Putamen (tissue), 1 donor: ENCODE measurements at regions not wholly inside any gene's neighbourhood (a gene's known extent, or its start where the extent isn't known, plus 50 kb on each side); places are given as distances from the start of the nearest gene placed in this dataset.

ENCODE experiments used
- DNase-seq: peaks from one replicate; pipeline ENCODE4 v3.0.0-alpha.2; 2016; ENCODE audit warnings: low spot score

DNA sequence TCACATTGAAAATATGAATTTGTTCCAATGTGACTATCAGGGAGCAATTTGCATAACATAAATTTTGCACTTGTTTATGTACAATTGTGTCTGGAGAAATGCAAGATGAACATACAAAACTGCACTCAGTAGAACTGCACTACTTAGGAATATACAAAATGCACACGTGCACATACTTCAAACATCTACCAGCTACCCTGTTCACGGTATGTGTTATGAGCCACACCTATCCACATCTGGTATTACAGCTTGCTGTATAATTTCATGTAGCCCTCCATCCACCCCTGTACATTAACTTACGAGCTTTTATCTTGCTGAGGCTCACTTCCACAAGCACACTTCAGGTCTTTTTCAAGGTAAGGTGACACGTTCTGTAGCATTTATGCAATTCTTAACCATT is 373.5 kb upstream of the ZEB2 start:
- no peak for DNase-seq

DNA sequence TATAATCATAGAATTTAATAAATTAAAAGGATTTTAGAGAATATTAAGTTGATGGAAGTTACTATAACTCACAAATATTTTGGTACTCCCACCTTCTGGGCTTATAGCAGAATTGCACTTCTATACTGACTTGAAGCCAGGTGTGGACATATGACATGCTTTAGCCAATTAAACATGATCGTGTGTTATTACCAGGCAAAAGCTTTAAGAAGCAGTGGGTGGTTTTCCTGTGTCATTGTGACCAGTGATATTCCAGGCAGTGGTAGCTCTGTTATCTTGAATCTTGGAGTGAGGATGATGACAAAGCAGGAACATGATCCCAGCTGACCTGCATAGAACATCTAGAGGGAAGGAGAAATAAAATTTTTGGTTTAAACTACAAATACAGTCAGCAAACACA is 370.9 kb upstream of the ZEB2 start:
- no peak for DNase-seq

DNA sequence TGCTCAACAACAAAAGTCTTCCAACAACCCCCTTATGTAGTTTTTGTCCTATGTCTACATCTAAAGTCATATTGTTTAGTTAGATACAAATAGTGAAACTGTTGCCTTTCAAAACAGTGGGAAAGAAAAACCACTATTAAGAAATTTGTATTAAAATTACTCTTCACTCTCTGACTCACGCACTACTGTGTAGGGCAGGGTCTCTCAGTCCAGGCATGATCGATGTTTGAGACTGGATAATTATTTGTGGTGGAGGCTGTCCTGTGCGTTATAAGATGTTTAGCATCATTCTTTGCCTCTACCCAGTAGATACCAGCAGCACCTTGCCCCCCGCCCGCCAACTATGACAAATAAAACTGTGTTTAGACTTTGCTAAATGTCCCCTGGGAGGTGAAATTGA is 369.4 kb upstream of the ZEB2 start:
- no peak for DNase-seq

DNA sequence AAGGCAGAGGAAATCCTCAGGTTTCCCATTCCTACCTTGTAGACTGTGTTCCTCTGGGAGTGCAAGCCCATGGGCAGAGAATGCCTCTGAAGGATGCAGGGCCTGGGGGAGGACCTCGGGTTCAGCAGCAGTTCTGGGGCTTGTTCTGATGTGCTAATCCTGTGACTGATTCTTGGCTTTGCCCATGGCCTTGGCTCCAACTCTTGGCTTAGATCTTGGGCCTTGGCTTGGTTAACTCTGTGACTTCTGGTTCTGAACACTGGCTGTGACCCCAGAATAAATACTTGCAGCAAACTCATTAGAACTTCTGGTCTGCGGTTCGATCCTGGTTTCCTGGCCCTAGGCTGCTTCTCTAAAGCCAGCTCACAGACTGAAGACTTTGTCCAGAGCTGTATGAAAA is 366.9 kb upstream of the ZEB2 start:
- peak; percentile 22 for DNase-seq

DNA sequence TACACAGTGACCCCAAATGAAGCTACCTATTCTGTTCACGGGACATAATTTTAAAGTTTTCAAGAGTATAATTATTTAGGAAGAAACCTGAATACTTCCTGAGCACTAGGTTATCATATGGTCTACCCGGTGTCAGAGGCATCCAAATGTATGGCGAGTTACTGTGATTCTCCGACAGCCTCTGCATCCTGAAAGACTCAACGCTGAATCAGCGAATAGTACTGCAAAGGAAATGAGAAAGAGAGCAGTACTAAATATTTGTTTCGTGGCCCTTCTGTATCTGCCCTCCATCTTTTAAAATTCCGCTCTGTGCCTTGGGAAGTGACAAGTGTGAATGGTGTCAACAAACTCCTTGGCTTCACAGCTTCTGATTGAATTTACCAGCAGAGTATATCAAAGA is 358.0 kb upstream of the ZEB2 start:
- DNase-seq: no peak

DNA sequence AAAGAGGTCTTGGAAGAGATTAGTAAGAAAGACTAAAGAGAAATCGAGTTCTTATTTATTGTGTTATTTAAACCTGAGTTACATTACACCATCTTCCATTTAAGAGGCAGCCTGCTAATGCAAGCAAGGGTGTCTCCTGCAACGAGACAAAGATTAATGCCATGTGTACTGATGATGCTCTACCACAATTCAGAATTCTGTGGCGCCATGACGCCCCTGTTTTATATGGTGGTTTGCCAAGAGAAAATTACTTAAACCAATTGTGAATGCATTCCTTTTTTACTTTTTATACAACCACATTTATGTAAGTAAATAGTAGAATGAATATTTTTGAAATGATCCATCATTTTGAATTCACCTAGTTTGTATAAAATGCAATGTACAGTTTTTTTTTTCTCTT is 356.1 kb upstream of the ZEB2 start:
- DNase-seq: no peak

DNA sequence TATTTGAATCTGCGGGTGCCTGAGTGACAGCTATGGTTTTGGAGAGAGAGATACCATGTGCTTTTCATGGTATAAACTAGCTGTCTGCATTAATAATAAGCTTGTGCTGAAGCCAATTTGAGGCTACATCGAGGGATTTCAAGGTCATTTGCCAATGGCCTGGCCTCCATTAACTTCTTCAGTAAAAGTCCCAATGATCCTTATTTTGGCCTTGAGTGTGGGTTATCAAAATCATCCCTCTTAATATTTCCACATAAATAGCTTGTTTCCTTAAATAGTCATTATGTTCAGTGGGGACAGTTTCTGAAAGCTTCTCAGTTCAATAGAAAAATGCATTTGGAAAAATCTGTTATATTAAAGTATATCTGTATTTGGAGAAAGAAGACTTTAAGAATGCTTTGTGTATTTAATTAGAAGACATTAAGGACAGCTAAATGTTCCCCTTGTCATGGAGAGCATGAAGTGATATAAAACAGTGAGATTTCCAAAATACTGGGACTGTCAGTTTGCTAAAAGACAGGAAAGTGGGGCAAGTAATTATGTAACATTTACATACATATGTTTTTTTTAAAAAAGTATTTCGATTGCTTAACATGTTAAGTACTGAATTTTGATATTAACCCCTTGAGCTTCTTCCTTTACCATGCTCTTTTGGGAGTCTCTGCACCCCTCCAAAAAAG is 355.5 kb upstream of the ZEB2 start:
- DNase-seq: no peak

DNA sequence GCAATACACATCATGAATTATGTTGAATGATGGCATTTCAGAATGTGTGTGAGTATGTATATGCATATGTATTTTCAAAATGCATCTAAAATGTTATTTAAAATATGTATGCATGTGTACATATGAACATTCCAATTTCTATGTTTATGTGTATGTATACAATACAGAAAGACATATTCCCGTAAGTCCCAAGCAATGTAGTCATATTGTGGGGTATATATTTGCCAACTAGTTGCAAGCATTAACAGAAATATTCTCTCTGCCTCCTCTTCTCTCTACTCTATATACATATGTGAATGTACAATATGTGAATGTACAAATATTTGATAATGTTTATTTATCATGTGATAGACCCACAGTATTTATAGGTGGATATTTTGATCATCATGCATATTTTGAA is 345.8 kb upstream of the ZEB2 start:
- no peak for DNase-seq

DNA sequence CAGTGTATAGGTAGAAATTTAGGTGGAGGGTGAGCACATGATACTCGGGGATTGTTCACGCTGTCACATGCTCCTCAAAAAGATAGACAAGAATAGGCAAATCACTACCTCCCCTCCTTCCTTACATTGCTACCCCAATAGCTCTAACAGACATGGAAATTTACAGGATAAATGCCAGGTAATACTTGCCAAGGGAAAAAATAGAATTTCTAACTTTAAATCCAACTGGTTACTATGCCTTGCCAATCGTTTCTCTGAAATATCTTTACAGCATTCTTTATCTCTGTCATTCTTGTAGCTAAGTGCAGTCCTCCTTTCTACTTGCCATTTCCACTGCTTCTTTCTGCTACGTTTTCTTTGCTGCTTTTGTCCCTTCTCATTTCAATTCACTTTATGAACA is 339.8 kb upstream of the ZEB2 start:
- peak; percentile 9 for DNase-seq

DNA sequence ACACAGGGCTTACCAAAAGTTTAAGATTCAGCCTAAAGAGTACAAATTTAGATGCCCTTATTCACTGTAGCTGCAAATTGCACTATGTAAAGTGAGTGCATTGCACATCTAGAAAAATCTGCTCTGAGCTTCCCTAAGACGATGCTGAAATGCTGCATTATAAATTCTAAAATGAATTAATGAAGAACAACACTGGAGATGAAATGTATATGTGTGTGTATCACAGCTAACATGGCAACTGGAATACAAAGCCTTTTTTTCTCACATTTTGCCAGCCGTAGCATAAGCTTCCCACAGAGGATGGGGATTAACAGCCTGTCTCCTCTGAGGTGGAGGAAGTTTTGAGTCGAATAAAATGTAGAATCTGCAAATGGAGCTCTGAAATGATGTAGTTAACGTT is 338.3 kb upstream of the ZEB2 start:
- DNase-seq: peak; percentile 5

DNA sequence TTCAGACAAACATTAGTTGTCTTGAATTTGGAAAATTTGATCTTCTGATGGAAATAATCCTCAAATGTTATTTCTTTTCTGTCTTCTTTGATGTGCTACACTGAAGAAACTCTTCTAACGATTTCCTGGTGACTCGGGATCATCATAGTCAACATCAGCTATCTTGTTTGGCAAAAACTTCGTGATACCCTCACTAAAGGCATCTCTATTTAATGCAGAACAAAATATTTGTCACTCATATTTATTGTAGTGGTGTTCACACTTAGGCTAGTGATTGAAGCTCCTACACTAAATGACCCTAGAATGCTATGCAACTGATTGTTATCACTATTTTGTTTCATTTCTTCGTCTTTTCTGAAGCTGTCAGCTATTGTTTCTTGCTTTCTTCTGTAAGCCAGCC is 334.7 kb upstream of the ZEB2 start:
- DNase-seq: no peak

DNA sequence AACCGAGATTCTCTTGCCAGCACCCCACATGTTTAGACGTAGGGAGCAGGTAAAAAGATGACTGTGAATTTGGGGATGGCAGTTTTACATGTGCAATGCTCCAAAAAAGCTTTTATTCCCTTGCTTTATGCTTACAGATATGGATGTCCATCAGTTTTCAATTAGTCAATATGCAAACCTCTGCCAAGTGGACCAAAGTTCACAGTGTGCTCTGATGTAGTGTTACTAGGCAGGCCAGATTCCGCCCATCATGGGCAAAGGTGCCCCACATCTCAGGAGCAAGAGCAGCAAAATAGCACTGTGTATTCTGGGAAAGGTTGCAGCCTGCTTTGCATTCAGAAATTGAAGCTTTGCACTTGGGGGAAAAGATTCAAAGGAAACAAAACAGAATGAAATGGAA is 329.7 kb upstream of the ZEB2 start:
- no peak for DNase-seq

DNA sequence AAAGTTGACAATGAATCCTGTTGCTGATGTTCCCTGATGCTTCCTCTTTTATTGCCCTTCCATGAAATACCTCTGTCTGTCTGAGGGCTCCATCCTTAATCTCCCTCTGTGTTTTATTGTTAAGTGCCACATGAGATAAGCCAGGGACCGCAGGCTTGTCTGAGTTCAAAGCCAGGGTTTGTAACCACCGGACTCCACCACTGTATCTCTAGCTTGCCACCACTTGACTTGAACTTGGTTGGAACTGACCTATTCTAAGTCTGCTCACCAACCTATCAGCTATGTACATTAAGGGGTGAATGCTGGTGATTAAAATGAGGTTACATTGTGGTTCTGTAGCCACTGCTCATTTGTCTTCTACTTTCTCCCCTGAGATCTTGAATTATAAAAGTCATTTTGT is 328.5 kb upstream of the ZEB2 start:
- DNase-seq: no peak

DNA sequence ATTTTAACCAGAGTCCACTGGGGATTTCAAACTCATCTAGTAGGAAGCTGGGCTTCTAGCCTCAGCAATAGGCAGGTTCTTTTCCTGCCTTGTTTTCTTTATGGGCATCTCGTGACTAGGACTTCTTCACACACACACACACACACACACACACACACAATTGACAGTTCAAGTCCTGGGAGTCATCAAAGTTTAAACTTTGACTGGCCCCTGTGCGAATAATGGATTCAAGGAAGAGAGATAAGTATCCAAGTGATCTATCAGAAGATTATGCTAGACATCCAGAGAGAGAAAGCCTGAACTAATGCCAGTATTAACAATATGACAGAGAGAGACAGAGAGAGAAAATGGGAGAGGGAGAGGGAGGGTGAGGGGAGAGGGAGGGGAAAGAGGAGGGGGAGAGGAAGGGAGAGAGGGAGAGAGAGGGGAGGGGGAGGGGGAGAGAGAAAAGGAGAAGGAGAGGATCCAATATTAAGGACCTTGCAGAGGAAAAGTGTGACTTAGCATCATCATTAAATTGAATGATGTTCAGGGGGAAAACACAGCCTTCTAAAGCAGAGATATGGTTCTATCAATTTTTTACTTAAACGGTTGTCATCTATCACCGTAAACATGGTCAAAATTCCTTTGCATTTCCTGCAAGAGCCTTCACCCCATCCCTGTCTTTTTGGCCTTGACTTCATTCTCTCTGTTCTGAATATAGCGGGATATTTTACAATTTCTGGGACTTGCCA is 327.6 kb upstream of the ZEB2 start:
- no peak for DNase-seq

DNA sequence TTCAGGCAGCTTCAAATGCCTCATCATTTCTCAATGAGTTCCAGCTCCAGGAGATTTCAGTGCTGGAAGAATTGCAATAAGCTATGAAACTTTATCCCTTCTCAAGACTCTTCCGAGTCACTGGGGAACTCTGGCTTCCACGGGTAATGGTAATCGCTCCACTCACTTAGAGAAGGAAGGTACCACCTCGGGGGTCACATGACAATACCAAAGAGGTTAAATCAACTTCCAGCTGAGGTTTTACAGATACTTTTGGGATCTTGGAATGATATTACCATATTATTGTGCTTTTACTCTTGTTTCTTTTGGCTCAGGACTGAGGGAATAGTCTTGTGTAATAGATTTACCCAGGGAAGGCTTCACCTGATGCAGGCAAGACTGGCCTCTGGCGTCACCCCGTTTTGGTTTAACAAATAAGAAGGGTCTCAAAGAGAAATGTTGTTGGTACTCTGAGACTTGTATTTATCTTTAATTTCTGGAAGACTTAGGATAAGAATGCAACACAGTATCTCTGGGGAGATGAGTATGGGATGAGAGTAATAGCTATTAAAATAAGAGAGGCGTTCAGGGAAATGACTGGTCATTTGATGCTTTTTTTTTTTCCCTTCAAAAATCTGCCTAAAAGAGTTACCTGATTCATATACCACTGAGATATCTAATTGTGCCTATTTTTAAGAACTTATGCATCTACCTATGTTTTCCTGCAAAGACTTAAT is 316.9 kb upstream of the ZEB2 start:
- DNase-seq: no peak

DNA sequence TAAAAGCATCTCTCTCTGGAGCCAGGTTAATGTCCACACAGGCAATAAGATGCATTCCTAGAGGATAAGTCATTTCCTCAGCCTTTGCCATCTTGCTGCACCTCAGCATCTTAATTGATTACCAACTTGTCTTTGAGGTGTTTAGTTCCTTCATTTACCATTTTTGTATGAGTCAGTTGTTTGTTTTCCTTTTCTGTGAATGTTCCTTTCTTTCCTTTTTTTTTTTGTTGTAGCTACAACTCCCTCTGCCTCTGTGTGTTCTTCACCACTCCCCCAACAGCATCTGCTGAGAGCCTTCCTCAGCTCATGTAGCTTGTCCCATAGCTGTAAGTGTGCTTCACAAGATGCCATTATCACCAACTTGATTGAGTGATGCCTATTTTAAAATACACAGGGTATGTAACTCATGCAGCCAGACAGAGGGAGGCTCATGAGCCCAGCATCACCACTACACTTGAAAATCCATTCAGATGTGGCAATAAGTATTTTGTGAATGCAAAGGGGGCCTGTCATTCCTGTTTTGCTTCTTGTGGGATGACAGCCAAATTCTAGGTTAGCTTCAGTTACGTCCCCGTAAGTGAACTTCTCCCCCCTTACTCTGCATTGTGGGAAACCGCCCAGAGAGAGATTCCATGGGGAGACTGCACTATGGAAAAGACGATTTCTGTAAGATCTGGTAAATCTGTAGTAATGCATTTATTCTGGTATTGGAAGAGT is 315.9 kb upstream of the ZEB2 start:
- no peak for DNase-seq

DNA sequence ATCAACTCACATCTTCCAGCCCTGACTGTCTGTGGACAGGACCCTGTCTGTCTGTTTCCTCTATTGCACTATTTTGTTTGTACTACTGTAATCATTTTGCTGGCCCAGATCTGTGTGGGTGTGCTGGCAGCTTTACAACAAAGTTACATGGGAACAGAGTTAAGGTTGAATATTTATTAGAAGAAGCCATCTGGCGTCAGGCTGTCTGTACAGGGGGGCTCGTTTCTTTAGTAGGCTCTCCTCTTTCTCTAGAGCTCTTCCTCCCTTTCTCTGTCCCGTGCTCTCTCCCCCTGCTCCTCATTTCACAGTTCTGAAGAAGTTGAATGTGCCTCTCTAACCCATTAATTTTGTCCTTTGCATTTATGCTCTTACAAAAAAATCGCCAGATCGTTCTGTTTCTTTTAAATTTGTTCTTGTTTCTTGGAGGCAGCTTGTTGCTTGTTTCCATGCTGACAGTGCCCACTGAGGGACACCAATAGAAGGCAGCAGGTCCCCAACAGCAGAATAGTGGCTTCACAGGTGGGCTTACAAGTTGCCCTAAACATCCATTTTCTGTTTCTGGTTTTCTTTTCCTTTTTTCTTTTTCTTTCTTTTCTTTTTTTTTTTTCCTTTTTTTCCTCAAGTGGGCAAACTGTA is 315.2 kb upstream of the ZEB2 start:
- DNase-seq: no peak

DNA sequence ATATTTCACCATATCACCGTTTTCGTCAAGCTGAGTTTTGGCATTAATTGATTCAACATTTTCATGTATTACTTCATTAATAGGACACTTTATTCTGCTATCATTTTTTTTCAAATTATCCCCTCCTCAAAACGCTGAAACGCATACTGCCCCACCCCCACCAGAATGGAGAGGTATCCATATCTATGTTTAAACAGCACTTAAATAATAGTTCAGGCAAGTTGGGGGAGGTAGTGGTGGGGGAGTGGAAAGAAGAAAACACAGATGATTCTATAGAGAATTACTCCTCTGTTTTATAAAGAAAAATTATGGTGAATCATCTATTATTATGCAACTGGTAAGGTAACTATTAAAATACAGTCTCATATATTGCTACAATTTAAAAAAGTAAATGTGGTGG is 314.4 kb upstream of the ZEB2 start:
- no peak for DNase-seq

DNA sequence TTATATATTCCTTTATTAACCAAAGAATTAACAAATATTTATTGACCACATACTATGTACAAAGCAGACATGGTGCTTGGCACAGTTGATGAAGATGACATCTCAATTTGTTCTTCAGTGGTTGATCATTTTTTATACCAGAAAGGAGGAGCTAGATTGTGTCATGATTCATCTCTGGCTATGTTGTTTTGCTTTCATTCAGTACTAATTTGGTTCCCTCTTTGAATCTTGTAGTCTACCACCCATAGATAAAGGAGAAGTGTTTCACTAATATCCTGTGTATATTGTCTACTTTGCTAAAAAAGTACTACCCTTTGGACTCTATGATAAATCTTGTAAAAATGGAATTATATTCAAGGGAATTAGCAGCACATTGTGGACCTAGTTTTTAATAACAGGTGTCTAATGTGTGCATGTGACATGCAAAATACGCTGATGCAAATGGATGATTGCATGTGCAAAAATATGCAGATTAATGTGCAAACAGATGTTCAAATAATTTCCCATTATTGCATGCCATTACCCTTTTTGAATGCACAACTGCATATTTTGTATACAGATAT is 313.2 kb upstream of the ZEB2 start:
- no peak for DNase-seq

DNA sequence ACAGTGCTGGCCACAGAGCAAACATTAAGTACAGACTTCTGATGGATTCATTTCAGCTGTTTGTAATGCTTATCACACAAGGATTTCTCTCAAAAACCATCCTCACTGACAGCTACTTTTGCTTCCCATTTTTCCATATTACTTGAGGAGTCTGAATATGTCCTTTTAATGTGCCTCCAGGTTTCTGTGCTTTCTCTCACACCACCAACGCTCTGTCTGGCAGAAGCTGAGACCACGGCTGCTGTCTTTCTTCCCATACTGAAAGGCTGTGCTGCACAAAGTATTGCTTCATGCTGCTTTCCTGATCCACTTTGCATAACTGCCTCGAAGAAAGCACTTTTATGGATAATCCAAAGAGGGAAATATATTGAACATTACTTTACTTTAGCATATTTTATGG is 312.1 kb upstream of the ZEB2 start:
- no peak for DNase-seq

DNA sequence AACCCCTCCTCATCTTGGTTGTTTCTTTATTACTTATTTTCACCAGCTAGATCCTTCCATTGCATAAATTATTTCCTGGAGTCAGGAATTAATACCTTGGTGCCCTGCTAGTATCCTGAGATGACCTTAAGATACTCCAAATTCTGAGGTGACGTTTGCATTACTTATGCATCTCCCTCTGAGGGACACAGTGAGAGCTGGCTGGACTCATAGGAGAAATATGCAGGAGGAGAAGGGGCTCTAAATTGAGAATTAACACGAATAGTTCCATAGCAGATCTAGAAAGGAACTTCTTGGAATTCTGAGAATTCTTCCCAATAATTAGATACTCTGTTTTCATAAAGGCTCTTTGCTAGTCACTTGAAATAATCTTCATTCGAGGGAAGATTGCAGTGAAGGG is 310.6 kb upstream of the ZEB2 start:
- DNase-seq: no peak

DNA sequence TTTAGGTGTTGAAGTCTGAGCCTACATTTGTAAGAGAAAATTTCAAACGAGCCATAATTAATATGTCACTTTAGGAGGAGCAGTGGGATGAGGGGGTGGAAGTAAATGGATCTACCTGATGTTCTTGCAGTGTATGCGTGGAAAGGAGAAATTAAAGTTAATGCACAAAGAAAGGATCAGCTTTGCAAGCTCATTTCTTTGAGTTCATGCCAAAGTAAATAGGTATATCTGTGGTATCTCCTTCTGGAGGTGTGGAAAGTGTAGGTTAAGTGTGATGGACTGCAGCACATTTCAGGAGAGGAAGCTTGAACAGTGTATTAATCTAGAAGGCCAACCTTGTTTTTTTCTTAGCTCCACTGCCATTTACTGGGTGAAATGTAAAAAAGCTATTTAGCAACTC is 307.5 kb upstream of the ZEB2 start:
- peak; percentile 77 for DNase-seq
